Islet precursor cell (in vitro differentiated cells): ENCODE measurements at regions not wholly inside any gene's neighbourhood (a gene's known extent, or its start where the extent isn't known, plus 50 kb on each side); places are given as distances from the start of the nearest gene placed in this dataset.
A peak's percentile ranks its signal among the peaks of the same experiment; 100 is the strongest.

Experiments used
- DNase-seq: peaks from one replicate; pipeline ENCODE4 v3.0.0-alpha.2; 2018

GRCh38 chr4:3832536-3833220, 66.5 kb downstream of the ADRA2C start:
- no peak for DNase-seq

DNA sequence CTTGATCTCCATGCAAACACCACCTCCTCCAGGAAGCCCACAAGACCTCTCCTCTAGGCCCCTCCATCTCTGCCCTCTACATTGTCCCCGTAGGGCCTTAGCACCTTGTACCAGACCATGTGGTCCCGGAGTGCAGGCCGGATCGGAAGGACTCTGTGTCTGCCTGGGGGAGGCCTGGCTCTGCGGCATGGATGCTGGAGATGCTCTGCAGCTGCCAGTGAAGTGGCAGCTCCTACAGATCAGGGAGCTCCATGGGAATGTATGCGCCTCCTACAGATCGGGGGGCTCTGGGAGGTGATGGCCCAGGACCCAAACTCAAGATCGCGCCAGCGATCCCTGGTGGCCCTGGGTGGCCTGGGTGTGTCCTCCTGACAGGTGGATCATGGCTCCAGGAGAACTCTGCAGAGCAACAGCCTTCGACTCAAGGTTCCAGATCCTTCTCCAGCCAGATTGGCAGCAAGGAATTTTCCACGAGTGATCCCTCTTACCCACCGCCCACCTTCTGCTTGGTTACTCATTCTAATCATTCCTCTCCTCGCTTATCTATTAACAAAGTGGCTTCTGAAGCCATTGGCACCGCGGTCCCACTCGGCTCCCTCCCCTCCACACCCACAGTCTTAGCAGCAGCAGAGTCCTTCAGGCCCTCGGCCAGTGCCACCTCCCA, 67.3 kb downstream of the ADRA2C start:
- no peak for DNase-seq

GRCh38 chr4:3834186-3834662, 68.0 kb downstream of the ADRA2C start:
- no peak for DNase-seq

DNA sequence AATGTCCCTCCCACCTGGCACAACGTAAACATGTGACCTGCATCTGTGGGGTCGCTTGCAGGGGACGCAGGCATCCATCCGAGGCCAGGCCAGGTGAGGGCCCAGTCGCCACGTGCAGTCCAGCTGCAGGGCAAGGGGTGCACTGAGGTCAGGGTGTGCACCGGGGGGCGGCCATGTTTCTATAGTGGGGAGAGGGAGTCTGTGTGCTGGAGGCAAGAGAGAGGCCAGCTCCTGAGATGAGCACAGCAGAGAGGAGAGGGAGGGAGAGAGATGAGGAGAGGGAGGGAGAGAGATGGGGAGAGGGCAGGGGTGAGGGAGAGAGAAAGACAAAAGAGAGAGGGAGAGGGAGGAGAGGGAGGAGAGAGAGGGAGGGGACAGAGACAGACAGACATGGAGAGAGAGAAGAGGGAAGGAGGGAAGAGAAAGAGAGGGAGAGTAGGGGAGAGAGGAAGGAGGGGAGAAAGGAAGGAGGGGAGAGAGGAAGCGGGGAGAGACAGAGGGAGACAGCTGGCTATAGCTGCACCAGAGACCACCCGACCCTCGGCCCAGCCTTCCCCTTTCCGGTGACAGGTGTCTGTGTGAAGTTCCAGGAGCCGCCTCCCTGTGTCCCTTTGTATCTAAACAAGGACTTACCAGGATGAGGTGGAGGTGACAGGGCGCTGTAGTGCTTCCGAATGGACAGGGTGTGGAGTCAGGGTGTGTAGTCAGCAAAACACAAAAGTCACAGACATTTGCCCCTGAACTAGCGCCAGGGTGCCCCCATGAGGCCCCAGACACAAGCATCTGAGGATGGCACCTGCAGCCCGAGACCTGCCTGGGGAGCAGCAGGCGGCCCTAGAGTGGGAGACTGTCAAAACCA, 68.7 kb downstream of the ADRA2C start:
- DNase-seq: no peak

DNA sequence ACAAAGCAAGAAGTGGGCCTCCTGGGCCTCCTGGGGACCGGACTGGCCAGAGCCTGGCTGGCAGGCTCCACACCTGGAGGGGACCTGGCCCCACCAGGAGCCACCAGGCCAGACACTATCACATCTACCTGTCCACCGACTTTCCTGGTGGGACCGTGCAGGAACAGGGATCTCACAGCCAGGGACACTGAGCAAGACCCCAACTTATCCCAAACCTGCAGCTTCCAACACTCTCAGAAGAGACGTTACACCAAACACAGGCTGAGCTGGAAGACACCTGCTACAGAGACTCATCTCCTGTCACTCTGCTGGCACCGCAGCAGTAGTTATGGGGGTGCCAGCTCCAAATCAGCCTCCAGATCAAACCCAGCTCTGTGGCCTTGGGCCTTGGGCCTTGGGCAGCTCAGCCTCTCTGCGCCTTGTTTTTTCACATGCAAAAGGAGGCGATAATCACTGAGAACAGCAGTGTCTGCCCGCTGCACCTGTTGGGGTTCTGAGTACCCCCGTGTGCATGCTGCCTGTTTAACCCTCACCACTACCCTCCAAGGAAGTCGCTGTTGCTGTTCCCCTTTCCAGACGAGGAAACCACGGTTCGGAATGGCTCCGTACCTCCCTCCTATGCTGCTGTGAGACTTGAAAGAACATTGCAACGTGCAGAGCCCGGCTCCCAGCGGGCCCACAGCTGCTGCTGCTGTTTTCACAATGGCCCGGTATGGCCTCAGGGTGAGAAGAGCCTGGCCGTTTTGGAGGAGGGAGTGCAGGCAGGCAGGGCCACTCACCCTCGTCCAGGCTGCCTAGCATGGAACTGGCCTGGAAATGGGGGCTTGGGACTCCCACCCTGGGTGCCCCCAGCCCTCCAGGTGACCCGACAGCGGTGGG, 69.6 kb downstream of the ADRA2C start:
- DNase-seq: peak; percentile 82

DNA sequence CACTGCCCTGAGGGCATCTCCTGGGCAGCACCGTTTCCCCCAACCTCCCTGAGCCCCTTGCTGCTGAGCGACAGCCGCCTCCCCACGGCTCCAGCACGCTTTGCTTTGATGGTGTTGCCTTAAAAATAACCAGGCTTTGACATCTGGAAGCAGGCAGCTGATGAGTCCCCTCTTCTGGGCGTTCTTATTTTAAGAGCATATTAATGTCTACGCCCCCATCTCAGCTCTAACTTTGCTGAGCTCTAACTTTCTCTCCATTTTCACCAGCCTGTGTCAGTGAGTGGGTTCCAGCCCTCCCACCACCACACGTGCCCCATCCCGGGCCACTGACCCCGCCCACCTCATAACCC, 70.2 kb downstream of the ADRA2C start:
- no peak for DNase-seq

GRCh38 chr4:3836756-3837601, 70.8 kb downstream of the ADRA2C start:
- no peak for DNase-seq

- DNase-seq: no peak
These were observed 72.5 kb downstream of the ADRA2C start for GRCh38 chr4:3838437-3839380.

- DNase-seq: no peak
These were observed 79.0 kb downstream of the ADRA2C start for GRCh38 chr4:3845094-3845743.

DNA sequence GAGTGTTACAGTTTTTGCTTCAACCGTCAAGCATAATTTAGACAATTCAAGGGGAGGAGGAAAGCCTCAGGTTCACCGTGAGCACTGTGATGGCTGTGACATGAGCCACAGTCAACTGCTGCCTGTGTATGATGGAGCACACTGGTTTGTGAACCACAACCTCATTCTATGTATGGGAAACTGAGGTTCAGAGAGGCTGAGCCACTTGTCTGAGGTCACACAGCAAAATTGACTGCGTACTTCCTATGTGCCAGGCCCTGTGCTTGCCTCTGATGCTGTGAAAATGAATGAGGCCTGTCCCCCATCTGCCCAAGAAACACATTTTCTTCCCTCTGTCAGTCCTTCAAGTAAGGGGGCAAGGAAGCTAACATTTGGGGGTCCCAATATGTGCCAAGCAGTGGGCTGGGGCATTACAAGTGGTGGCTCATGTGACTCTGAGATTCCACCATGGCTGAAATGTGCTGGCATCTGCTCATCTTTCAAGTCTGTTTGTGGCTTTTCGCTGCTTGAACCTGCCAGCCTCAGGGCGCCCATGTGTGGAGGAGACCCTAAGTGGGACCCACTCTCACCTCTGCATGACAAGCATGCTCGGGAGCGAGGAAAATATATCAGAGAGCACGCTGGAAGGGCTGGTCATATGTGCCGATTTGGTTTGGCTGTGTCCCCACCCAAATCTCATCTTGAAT, 79.7 kb downstream of the ADRA2C start:
- no peak for DNase-seq

GRCh38 chr4:3847211-3847940, 81.2 kb downstream of the ADRA2C start:
- no peak for DNase-seq

- no peak for DNase-seq
These were observed 82.1 kb downstream of the ADRA2C start for GRCh38 chr4:3848323-3848722.

DNA sequence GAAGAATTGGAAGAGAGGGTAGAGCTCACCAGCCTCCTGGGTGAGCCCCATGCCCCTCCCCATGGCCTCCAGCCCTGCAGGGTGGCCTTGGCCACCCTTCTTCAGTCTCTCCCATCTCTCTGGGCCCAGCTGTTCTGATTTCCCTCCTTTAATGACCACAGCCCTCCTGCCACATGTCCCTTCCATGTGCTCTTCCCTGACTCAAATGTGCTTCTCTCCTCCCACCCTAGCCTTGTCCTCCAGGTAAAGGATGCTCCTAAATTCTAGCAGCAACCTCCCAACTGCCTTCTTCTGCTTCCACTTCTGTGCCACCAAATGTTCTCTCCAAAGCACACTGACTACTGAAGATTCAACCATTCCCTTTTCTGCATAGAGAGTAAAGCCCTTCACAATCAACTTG, 83.0 kb downstream of the ADRA2C start:
- DNase-seq: no peak

DNA sequence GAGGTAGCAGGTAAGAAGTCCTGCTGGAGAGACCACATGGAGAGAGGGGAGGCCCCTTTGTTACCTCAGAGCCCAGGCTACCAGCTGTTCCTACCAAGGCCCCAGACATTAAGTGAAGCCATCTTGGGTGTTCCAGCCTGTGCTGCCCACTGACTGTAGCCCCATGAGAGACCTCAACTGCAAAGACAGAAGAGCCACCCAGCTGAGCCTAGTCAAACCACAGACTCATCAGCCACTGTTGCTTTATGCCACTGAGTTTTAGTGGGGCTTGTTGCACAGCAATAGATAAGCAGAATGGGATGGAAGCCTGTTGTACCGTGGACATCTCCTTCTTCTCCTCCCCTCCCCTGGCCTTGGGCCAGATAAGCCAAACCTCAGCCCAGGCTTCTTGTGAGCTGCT, 83.9 kb downstream of the ADRA2C start:
- DNase-seq: no peak

DNA sequence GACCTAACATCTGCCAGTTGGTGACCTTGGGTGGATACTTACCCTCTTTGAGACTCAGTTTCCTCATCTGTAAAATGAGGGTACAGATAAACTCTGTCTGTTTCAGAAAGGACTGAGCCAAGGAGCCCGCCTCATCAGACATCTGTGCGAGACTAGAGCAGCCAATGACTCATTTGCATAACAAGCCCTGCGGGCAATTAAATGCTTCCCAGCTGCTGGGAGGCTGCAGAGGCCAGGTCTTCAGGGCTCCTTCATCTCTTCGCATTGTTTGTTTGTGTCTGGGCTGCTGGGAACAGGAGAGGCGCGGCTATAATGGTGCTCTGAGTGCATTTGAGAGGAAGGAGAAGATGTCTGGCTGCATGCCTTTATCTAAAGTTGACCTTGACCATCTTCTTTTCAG, 85.0 kb downstream of the ADRA2C start:
- DNase-seq: peak; percentile 83

DNA sequence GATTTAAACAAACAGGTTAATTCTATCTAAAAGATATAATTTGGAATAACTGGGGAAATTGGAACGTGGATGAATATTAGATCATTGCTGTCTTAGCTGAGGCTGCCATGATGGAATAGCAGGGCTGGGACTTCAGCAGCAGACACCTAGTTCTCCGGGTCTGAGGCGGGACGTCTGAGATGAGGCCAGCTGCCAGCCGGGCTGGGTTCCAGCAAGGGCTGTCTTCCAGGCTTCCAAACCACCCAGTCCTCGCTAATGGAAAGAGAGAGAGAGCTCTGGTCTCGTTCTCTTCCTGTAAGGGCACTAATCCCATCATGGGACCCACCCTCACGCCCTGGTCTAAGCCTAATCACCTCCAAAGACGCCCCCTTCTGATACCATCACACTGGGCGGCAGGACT, 85.7 kb downstream of the ADRA2C start:
- DNase-seq: no peak

GRCh38 chr4:3852309-3852708, 86.1 kb downstream of the ADRA2C start:
- no peak for DNase-seq

- DNase-seq: no peak
These were observed 86.5 kb downstream of the ADRA2C start for GRCh38 chr4:3852711-3853110.
